Hematopoietic multipotent progenitor cell treated with erythropoietin and hydrocortisone succinate and interleukin-3 and kit ligand, for 8 days (in vitro differentiated cells): ENCODE measurements at regions not wholly inside any gene's neighbourhood (a gene's known extent, or its start where the extent isn't known, plus 50 kb on each side); places are given as distances from the start of the nearest gene placed in this dataset.

Experiments
- DNase-seq: peaks from one replicate; pipeline ENCODE4 v3.0.0-alpha.2; 2015

DNA sequence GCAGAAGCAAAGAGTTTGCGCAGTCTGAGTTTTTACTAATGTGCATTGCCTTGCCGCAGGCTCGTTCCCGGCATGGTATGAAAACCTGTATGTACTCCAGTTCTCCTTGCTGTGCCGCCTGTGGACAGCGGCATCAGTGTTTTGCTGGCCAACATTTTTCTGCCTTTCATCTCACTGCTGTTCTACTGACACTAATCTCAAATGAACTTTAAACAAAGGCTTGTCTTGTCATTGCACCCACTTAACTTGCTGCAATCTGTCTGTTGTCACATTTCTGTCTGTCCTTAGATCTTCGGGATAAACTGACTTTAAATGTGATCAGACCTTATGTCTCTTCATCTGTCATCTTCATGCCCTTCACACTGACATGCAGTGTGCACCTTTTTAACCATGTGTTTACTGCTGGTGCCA lies 71.7 kb upstream of the ZNRF2 start:
- DNase-seq, result no peak

- no peak for DNase-seq
These were observed 70.8 kb upstream of the ZNRF2 start for GRCh38 chr7:30213637-30214036.

- DNase-seq, result no peak
These were observed 69.7 kb upstream of the ZNRF2 start for GRCh38 chr7:30214651-30215137.

DNA sequence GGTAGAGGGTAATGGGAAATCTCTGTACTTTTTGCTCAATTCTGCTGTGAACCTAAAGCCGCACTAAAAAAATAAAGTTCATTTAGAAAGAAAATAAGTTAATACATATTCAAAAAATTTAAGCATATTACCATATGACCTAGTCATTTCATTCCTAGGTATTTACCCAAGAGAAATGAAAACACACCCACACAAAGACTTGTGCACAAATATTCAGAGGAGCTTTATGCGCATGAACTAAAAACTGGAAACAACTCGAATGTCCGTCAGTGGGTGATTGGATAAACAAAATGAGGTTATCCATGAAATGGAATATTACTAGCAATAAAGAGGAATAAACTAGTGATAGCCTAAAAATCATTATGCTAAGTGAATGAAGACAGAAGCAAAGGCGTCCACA lies 62.6 kb upstream of the ZNRF2 start:
- DNase-seq, result no peak

- no peak for DNase-seq
These were observed 61.7 kb upstream of the ZNRF2 start for GRCh38 chr7:30222515-30223215.

DNA sequence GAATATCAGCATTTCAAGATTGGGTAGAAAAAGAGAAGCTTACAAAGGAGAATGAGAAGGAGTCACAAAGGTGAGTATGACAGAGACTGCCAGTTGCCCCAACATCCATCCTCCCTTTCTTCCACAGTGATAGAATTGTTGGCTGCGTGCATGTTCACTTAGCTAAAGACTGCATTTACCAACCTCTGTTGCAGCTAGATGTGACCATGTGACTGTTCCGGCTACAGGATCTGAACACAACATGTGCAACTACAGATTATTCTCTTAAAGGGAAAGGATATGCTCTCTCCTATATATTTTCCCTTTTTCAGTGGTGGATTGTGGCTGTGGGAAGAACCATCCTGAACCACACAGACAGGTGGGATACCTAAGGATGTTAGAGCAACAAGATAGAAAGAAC lies 60.5 kb upstream of the ZNRF2 start:
- no peak for DNase-seq

GRCh38 chr7:30224511-30225062 lies 59.8 kb upstream of the ZNRF2 start:
- no peak for DNase-seq

DNA sequence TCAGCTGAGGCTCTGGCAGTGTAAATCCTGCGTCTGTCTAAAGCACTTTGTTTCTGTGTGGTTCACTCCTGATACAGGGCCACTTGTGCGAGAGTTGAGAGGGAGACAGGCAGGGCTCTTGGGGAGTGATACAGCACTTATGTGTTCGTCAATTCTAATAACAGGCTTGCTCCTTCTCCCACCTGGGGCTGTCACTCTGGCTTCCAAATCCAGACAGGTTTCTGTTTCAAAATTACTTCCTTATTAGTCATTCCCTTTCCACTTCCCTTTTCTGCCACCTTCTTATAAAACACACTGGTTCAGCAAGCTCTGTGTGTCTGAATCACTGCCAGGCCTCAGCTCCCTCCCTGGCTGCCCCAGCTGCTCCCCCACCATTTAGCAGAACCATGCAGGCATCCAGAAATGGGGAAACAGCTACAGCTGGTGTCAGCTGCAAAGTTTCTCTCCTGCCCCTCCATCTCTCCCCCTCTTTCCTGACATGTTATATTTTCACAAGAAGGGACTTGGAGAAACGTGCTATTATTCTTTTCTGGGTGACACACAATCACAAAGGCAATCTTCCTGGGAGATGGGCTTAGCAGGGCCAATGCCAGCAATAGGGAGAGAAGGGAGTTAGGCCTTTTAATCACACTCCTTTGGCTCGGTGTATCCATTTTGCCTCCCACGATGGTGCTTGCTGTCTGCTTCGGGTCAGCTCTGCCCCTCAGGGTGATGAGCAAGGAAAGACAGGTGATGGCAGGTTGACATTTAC lies 58.4 kb upstream of the ZNRF2 start:
- DNase-seq, result peak; percentile 29

DNA sequence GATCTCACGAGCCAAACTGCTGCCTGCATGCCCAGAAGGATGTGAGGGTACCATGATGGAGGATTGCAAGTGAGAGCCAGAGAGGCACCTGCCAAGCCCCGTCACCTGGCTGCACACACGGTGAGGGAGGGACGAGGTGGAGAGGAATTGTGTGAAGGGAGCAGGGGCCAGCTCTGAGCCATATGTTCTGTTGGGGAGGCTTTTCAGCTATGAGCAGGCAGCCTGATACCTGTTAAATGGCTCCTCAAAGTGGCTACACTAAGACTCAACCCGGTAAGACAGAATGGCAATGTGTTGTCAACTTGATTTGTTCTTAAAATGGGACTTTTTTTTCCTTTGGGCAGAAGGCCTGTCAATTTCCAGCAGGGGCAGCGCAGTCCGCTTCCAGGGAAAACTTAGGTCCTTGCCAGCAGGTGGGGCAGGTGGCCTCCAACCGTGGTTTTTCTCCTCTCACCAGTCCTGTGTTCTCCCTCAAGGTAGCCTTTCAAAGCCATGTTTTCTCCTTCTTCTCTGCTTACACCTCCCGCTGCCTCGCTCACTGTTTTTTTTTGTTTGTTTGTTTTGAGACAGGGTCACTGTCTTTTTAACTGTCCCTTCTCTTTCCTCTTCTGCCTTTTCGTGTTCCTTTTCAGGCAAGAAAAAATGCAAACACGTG lies 57.7 kb upstream of the ZNRF2 start:
- DNase-seq, result peak; percentile 14

DNA sequence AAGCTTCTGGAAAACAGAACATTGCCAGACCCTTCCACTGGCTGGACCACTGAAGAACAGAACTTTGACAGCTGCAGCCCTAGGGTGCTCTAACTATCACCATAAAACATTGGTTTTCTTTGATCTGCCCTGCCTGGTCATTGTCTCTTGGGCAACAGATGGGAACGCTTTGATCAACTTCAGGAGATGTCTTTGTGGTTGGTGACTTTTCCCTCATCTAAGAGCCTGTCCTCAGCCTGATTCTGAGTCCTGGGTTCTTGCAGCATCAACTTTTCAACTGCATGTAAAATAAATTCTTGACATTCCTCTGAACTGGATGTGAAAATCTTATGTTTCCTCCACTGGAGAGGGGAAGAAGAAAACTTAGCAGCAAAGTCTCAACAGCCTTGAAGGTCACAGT lies 53.1 kb upstream of the ZNRF2 start:
- DNase-seq, result no peak

GRCh38 chr7:30232391-30232790 lies 52.0 kb upstream of the ZNRF2 start:
- DNase-seq, result no peak
